GM12878 (cell line): ENCODE measurements at regions not wholly inside any gene's neighbourhood (a gene's known extent, or its start where the extent isn't known, plus 50 kb on each side); places are given as distances from the start of the nearest gene placed in this dataset.

Experiments used
- ATAC-seq: fragments of 200-7000 bp; cut with Tn5 transposase; 3 replicates; pipeline ENCODE4 v1.9.1; 2020; ENCODE audit warnings: mild to moderate bottlenecking, moderate library complexity
- BruUV-seq: library from RNA; stranded (reverse); fragments of 400-500 nt; replicated peaks from 2 replicates; lab custom pipeline; 2021; lab: Mats Ljungman, UMichigan
- CTCF ChIA-PET: fragments of 300-600 bp; sonication (Branson Sonifier 250); formaldehyde crosslinking; extraction: SDS; loops from one replicate; lab custom pipeline; 2021; ENCODE audit warnings: inconsistent platforms; lab: Yijun Ruan, JAX
- POLR2A ChIA-PET: fragments of 350-600 bp; formaldehyde crosslinking; extraction: SDS; loops from one replicate; lab custom pipeline; 2021; ENCODE audit warnings: inconsistent platforms; lab: Charles Lee
- RAD21 ChIA-PET: fragments of 300-600 bp; sonication (Branson Sonifier 250); formaldehyde crosslinking; loops from one replicate; lab custom pipeline; 2023; ENCODE audit warnings: antibody characterized with exemption; ENCODE audit not compliant: unreplicated experiment; lab: Charles Lee
- SMC1A ChIA-PET: fragments of 300-600 bp; sonication (Branson Sonifier 250); formaldehyde crosslinking; loops from one replicate; lab custom pipeline; 2023; ENCODE audit not compliant: unreplicated experiment, uncharacterized antibody; lab: Charles Lee
- DNase-seq: peaks from one replicate; pipeline ENCODE4 v3.0.0-alpha.2; 2011; ENCODE audit warnings: low read depth, low spot score
- FAIRE-seq: peaks from 3 replicates; lab custom pipeline; 2011; peaks lifted over from hg19 to GRCh38; lab: Jason Lieb, UNC
- H2AFZ ChIP-seq: 2 replicates; pipeline ENCODE4 v1.6.0; 2011; ENCODE audit warnings: low read depth, low read length, control low read depth; ENCODE audit not compliant: control insufficient read depth
- H3K27ac ChIP-seq: 2 replicates; pipeline ENCODE4 v1.5.1; 2011; ENCODE audit warnings: control low read depth; ENCODE audit not compliant: control insufficient read depth, insufficient read depth
- H3K27me3 ChIP-seq, 2 experiments: replicated peaks in 1 of 2; 2 replicates each; pipeline versions ENCODE4 v1.6.0 to v1.6.1; 2011; ENCODE audit warnings: low read length in 1 of 2; ENCODE audit not compliant: control insufficient read depth in 2 of 2, insufficient read depth in 2 of 2
- H3K36me3 ChIP-seq, 2 experiments: 2 replicates each; pipeline ENCODE4 v1.5.1; 2011; ENCODE audit warnings: low read length in 1 of 2; ENCODE audit not compliant: control insufficient read depth in 2 of 2, insufficient read depth in 2 of 2
- H3K4me1 ChIP-seq: 2 replicates; pipeline ENCODE4 v1.6.1; 2011; ENCODE audit warnings: mild to moderate bottlenecking, low read length, moderate library complexity, mixed read lengths; ENCODE audit not compliant: control insufficient read depth, insufficient read depth
- H3K4me2 ChIP-seq: 2 replicates; pipeline ENCODE4 v1.6.0; 2011; ENCODE audit warnings: control low read depth; ENCODE audit not compliant: control insufficient read depth, insufficient read depth
- H3K4me3 ChIP-seq: fragments of 200-600 bp; sonication (generic); 2 replicates; pipeline ENCODE4 v1.5.1; 2016
- H3K79me2 ChIP-seq: 2 replicates; pipeline ENCODE4 v1.6.0; 2011; ENCODE audit warnings: low read length; ENCODE audit not compliant: control insufficient read depth, insufficient read depth
- H3K9ac ChIP-seq: 2 replicates; pipeline ENCODE4 v1.8.0; 2011; ENCODE audit warnings: low read length, control low read depth, mixed read lengths; ENCODE audit not compliant: control insufficient read depth, insufficient read depth
- H3K9me3 ChIP-seq: replicated peaks from 3 replicates; pipeline ENCODE4 v1.5.1; 2011; ENCODE audit warnings: mild to moderate bottlenecking, low read length; ENCODE audit not compliant: control insufficient read depth, insufficient read depth
- H4K20me1 ChIP-seq: 2 replicates; pipeline ENCODE4 v1.6.0; 2011; ENCODE audit not compliant: control insufficient read depth, insufficient read depth
- BCL11A ChIP-seq: IDR thresholded peaks from 2 replicates; pipeline ENCODE4 v1.6.1; 2011; ENCODE audit warnings: low read depth, low read length
- BMI1 ChIP-seq: fragments of 450-650 bp; IDR thresholded peaks from 2 replicates; pipeline ENCODE4 v1.6.1; 2016; ENCODE audit warnings: mild to moderate bottlenecking, moderate library complexity, borderline replicate concordance
- RAD21 ChIP-seq: IDR thresholded peaks from 2 replicates; pipeline ENCODE4 v1.6.1; 2011; ENCODE audit warnings: mild to moderate bottlenecking, low read depth, low read length, moderate library complexity; ENCODE audit not compliant: insufficient read depth
- SMARCA5 ChIP-seq: fragments of 450-650 bp; IDR thresholded peaks from 2 replicates; pipeline ENCODE4 v1.6.1; 2017; ENCODE audit warnings: mild to moderate bottlenecking
- SMC3 ChIP-seq: IDR thresholded peaks from 2 replicates; pipeline ENCODE4 v1.6.1; 2011; ENCODE audit warnings: low read length, improper control_type of control experiment, borderline replicate concordance
- YY1 ChIP-seq: IDR thresholded peaks from 2 replicates; pipeline ENCODE4 v1.6.1; 2011; ENCODE audit warnings: low read depth, mild to moderate bottlenecking, low read length
- WGBS: methylation state at CpG from one replicate; pipeline ENCODE4 v1.1.6; 2016; ENCODE audit warnings: low lambda C conversion rate; ENCODE audit not compliant: insufficient replicate concordance, insufficient coverage; ENCODE audit errors: missing lambda C conversion rate; 5-methylcytosine and 5-hydroxymethylcytosine counted together
- in situ Hi-C: fragments of 300-500 bp; cut with MboI; formaldehyde crosslinking; loops from 9 replicates; pipeline ENCODE4 v1.14.3; 2018; ENCODE audit warnings: mixed read lengths
- intact Hi-C: fragments of 100-400 bp; cut with micrococcal nuclease; formaldehyde crosslinking; loops from one replicate; pipeline ENCODE4 v1.14.2; 2022; ENCODE audit not compliant: unreplicated experiment
- TF ChIP-seq, protein P1 (sequence below): fragments of 450-650 bp; IDR thresholded peaks from 2 replicates; pipeline ENCODE4 v1.6.1; 2016; ENCODE audit warnings: mild to moderate bottlenecking
- TF ChIP-seq, protein P2 (sequence below): IDR thresholded peaks from 2 replicates; pipeline ENCODE4 v1.6.1; 2012; ENCODE audit warnings: improper control_type of control experiment, low read depth, low read length; ENCODE audit not compliant: insufficient replicate concordance
- TF ChIP-seq, protein P3 (sequence below), 3 experiments: IDR thresholded peaks in 2 of 3; conservative IDR thresholded peaks in 1 of 3; 2 replicates each; pipeline ENCODE4 v1.5.1; 2011; ENCODE audit warnings: low read depth in 3 of 3, low read length in 3 of 3, mild to moderate bottlenecking in 3 of 3, control low read depth in 2 of 3, moderate library complexity in 2 of 3, inconsistent platforms in 1 of 3, mixed read lengths in 1 of 3; ENCODE audit not compliant: control insufficient read depth in 2 of 3, insufficient read depth in 1 of 3; ENCODE audit errors: extremely low read depth in 1 of 3

GRCh38 chr6:6785163-6785521, 196.6 kb downstream of the LY86 start (continued):
- TF ChIP-seq, protein P1, sequence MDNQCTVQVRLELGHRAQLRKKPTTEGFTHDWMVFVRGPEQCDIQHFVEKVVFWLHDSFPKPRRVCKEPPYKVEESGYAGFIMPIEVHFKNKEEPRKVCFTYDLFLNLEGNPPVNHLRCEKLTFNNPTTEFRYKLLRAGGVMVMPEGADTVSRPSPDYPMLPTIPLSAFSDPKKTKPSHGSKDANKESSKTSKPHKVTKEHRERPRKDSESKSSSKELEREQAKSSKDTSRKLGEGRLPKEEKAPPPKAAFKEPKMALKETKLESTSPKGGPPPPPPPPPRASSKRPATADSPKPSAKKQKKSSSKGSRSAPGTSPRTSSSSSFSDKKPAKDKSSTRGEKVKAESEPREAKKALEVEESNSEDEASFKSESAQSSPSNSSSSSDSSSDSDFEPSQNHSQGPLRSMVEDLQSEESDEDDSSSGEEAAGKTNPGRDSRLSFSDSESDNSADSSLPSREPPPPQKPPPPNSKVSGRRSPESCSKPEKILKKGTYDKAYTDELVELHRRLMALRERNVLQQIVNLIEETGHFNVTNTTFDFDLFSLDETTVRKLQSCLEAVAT: no peak
- TF ChIP-seq, protein P2, sequence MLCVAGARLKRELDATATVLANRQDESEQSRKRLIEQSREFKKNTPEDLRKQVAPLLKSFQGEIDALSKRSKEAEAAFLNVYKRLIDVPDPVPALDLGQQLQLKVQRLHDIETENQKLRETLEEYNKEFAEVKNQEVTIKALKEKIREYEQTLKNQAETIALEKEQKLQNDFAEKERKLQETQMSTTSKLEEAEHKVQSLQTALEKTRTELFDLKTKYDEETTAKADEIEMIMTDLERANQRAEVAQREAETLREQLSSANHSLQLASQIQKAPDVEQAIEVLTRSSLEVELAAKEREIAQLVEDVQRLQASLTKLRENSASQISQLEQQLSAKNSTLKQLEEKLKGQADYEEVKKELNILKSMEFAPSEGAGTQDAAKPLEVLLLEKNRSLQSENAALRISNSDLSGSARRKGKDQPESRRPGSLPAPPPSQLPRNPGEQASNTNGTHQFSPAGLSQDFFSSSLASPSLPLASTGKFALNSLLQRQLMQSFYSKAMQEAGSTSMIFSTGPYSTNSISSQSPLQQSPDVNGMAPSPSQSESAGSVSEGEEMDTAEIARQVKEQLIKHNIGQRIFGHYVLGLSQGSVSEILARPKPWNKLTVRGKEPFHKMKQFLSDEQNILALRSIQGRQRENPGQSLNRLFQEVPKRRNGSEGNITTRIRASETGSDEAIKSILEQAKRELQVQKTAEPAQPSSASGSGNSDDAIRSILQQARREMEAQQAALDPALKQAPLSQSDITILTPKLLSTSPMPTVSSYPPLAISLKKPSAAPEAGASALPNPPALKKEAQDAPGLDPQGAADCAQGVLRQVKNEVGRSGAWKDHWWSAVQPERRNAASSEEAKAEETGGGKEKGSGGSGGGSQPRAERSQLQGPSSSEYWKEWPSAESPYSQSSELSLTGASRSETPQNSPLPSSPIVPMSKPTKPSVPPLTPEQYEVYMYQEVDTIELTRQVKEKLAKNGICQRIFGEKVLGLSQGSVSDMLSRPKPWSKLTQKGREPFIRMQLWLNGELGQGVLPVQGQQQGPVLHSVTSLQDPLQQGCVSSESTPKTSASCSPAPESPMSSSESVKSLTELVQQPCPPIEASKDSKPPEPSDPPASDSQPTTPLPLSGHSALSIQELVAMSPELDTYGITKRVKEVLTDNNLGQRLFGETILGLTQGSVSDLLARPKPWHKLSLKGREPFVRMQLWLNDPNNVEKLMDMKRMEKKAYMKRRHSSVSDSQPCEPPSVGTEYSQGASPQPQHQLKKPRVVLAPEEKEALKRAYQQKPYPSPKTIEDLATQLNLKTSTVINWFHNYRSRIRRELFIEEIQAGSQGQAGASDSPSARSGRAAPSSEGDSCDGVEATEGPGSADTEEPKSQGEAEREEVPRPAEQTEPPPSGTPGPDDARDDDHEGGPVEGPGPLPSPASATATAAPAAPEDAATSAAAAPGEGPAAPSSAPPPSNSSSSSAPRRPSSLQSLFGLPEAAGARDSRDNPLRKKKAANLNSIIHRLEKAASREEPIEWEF: no peak
- no peak for TF ChIP-seq SMARCA5

GRCh38 chr6:6788394-6789032, 200.0 kb downstream of the LY86 start:
- intact Hi-C loops: no loop called here

More at GRCh38 chr6:6788394-6789032, 200.0 kb downstream of the LY86 start:
- no peak overlapping the region for H3K27ac ChIP-seq
- FAIRE-seq: peak; percentile 82
- 66% methylated on average over 4 of the region's 4 CpGs for WGBS
- H3K4me2 ChIP-seq: no peak overlapping the region
- no peaks in the 10 kb centered on the region for H3K4me1 ChIP-seq
- H3K36me3 ChIP-seq: no peaks in the 10 kb centered on the region
- RAD21 ChIA-PET: interaction anchor here (1.0 to 2.8 kb wide), 9 partner anchors 20 to 455 kb away, joined by 3 to 10 read pairs (median 5); no protein-coding TSS in a partner anchor
- H3K4me3 ChIP-seq: no peak overlapping the region
- H3K27me3 ChIP-seq: no peaks in the 10 kb centered on the region
- no peaks in the 10 kb centered on the region for H4K20me1 ChIP-seq
- CTCF ChIA-PET: interaction anchor here (0.6 to 5.1 kb wide), 14 partner anchors 22 to 455 kb away, joined by 3 to 24 read pairs (median 4); no protein-coding TSS in a partner anchor
- no peaks in the 10 kb centered on the region for H3K9me3 ChIP-seq
- TF ChIP-seq YY1 (0 out of 2 replicates have a peak, but pooled peaks have one; percentile 36), SMC3 (peak; percentile 58; the same call in 1 of the 2 replicates), RAD21 (peak; percentile 90), BMI1 (no peak), BCL11A (no peak)
- TF ChIP-seq, protein P3, sequence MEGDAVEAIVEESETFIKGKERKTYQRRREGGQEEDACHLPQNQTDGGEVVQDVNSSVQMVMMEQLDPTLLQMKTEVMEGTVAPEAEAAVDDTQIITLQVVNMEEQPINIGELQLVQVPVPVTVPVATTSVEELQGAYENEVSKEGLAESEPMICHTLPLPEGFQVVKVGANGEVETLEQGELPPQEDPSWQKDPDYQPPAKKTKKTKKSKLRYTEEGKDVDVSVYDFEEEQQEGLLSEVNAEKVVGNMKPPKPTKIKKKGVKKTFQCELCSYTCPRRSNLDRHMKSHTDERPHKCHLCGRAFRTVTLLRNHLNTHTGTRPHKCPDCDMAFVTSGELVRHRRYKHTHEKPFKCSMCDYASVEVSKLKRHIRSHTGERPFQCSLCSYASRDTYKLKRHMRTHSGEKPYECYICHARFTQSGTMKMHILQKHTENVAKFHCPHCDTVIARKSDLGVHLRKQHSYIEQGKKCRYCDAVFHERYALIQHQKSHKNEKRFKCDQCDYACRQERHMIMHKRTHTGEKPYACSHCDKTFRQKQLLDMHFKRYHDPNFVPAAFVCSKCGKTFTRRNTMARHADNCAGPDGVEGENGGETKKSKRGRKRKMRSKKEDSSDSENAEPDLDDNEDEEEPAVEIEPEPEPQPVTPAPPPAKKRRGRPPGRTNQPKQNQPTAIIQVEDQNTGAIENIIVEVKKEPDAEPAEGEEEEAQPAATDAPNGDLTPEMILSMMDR (IDR thresholded peaks at IDR 0.05 in 2 of 3, conservative IDR thresholded peaks at IDR 0.05 in 1 of 3; ENCODE audit: control insufficient read depth in 2 of 3, extremely low read depth in 1 of 3, insufficient read depth in 1 of 3, low read depth in 3 of 3, low read length in 3 of 3): peak; percentile 48 to 83 (median 78)
- SMC1A ChIA-PET: interaction anchor here (0.6 to 4.1 kb wide), 15 partner anchors 10 to 455 kb away, joined by 3 to 27 read pairs (median 4); partner anchors contain the start of gene RREB1
- no peak overlapping the region for H3K9ac ChIP-seq
- peak; percentile 92 for ATAC-seq
- no TSS peak for BruUV-seq
- no peaks in the 10 kb centered on the region for H3K79me2 ChIP-seq
- POLR2A ChIA-PET: interaction anchor here (0.6 to 0.9 kb wide), 3 partner anchors 17 to 449 kb away, joined by 3 to 6 read pairs (median 4); no protein-coding TSS in a partner anchor
- no peak for DNase-seq
- no peak overlapping the region for H2AFZ ChIP-seq
- in situ Hi-C loops: no loop called here
